ENCODE measurements at regions not wholly inside any gene's neighbourhood (a gene's known extent, or its start where the extent isn't known, plus 50 kb on each side); places are given as distances from the start of the nearest gene placed in this dataset.
"Not testable (repeated sequence)": the region's sequence is repeated elsewhere in the genome, so short reads cannot be mapped to it uniquely, and the experiment has no call there.

- H3K4me3 ChIP-seq (replicated peaks; ENCODE audit: low read depth, low read length) = no peak overlapping the region
- DNase-seq (ENCODE audit: extremely low read depth, low read depth) = no peak
- no peak for TF ChIP-seq CTCF (IDR thresholded peaks at IDR 0.05; ENCODE audit: low read depth, low read length, missing control alignments)
These were observed 1065.4 kb downstream of the TAF11L14 start for GRCh38 chr5:18699681-18700080.

- TF ChIP-seq CTCF (IDR thresholded peaks at IDR 0.05; ENCODE audit: low read depth, low read length, missing control alignments) = no peak
- no peak overlapping the region for H3K4me3 ChIP-seq (replicated peaks; ENCODE audit: low read depth, low read length)
- DNase-seq (ENCODE audit: extremely low read depth, low read depth) = no peak
These were observed 1068.6 kb downstream of the TAF11L14 start for GRCh38 chr5:18702821-18703220.

- H3K4me3 ChIP-seq (replicated peaks; ENCODE audit: low read depth, low read length) = no peak overlapping the region
- no peak for TF ChIP-seq CTCF (IDR thresholded peaks at IDR 0.05; ENCODE audit: low read depth, low read length, missing control alignments)
- DNase-seq (ENCODE audit: extremely low read depth, low read depth) = no peak
These were observed 1078.8 kb downstream of the TAF11L14 start for GRCh38 chr5:18712936-18713485.

GRCh38 chr5:18720002-18720401 lies 1085.7 kb downstream of the TAF11L14 start:
- no peak for DNase-seq (ENCODE audit: extremely low read depth, low read depth)
- TF ChIP-seq CTCF (IDR thresholded peaks at IDR 0.05; ENCODE audit: low read depth, low read length, missing control alignments) = no peak
- H3K4me3 ChIP-seq (replicated peaks; ENCODE audit: low read depth, low read length) = no peak overlapping the region

- no peak overlapping the region for H3K4me3 ChIP-seq (replicated peaks; ENCODE audit: low read depth, low read length)
- no peak for DNase-seq (ENCODE audit: extremely low read depth, low read depth)
- TF ChIP-seq CTCF (IDR thresholded peaks at IDR 0.05; ENCODE audit: low read depth, low read length, missing control alignments) = no peak
These were observed 1098.6 kb downstream of the TAF11L14 start for GRCh38 chr5:18732556-18733479.

- no peak overlapping the region for H3K4me3 ChIP-seq (replicated peaks; ENCODE audit: low read depth, low read length)
- DNase-seq (ENCODE audit: extremely low read depth, low read depth) = no peak
- TF ChIP-seq CTCF (IDR thresholded peaks at IDR 0.05; ENCODE audit: low read depth, low read length, missing control alignments) = no peak
These were observed 1101.8 kb downstream of the TAF11L14 start for GRCh38 chr5:18736051-18736398.

- H3K4me3 ChIP-seq (replicated peaks; ENCODE audit: low read depth, low read length) = not testable (repeated sequence)
These were observed 1102.5 kb downstream of the TAF11L14 start for GRCh38 chr5:18736736-18737135.

More at GRCh38 chr5:18736736-18737135, 1102.5 kb downstream of the TAF11L14 start:
- not testable (repeated sequence) for DNase-seq (ENCODE audit: extremely low read depth, low read depth)

Measured in HFF-Myc (cell line).